HepG2 (cell line): ENCODE measurements at regions not wholly inside any gene's neighbourhood (a gene's known extent, or its start where the extent isn't known, plus 50 kb on each side); places are given as distances from the start of the nearest gene placed in this dataset.

Experiments
- BHLHE40 ChIP-seq: IDR thresholded peaks from 2 replicates; pipeline ENCODE4 v1.6.1; 2011; ENCODE audit warnings: low read length, improper control_type of control experiment
- CTCF ChIP-seq: sonication (generic); formaldehyde crosslinking; IDR thresholded peaks from 2 replicates; pipeline ENCODE4 v1.5.0; 2020; ENCODE audit warnings: mild to moderate bottlenecking, missing genetic modification reagents, moderate library complexity
- PHF8 ChIP-seq: sonication (generic); formaldehyde crosslinking; IDR thresholded peaks from 2 replicates; pipeline ENCODE4 v1.5.0; 2020; ENCODE audit warnings: missing genetic modification reagents
- SIN3A ChIP-seq: IDR thresholded peaks from 2 replicates; pipeline ENCODE4 v1.6.1; 2011; ENCODE audit warnings: low read depth, mild to moderate bottlenecking, control low read depth, low read length, borderline replicate concordance
- ZFP90 ChIP-seq: sonication (generic); formaldehyde crosslinking; IDR thresholded peaks from 2 replicates; pipeline ENCODE4 v1.8.0; 2022; ENCODE audit warnings: missing genetic modification reagents, mild to moderate bottlenecking, inconsistent platforms, borderline replicate concordance
- ZNF512 ChIP-seq: sonication (generic); formaldehyde crosslinking; IDR thresholded peaks from 2 replicates; pipeline ENCODE4 v1.4.0; 2020; ENCODE audit warnings: mild to moderate bottlenecking, missing genetic modification reagents
- ZNF530 ChIP-seq: sonication (generic); formaldehyde crosslinking; IDR thresholded peaks from 2 replicates; pipeline ENCODE4 v1.5.0; 2020; ENCODE audit warnings: low read depth, mild to moderate bottlenecking, missing genetic modification reagents
- TF ChIP-seq, protein P1 (sequence below), 2 experiments: fragments of 450-650 bp in 1 of 2; sonication (generic) in 1 of 2; formaldehyde crosslinking; IDR thresholded peaks; 2 replicates each; pipeline versions ENCODE4 v1.5.0 to v1.8.0; 2020 to 2022; ENCODE audit warnings: mild to moderate bottlenecking in 1 of 2, missing genetic modification reagents in 1 of 2
- TF ChIP-seq, protein P2 (sequence below): sonication (generic); formaldehyde crosslinking; IDR thresholded peaks from 2 replicates; pipeline ENCODE4 v1.4.0; 2020; ENCODE audit warnings: missing genetic modification reagents

DNA sequence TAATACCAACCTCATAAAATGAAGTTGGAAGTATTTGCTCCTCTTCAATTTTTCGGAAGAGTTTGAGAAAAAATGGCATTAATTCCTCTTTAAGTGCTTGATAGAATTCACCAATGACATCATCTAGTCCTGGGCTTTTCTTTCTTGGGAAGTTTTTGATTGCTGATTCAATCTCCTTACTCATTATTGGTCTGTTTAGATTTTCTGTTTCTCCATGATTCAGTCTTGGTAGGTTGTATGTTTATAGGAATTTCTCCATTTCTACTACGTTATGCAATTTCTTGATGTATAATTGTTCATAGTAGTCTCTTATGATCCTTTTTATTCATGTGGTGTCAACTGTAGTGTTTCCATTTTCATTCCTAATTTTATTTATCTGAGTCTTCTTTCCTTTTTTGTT lies 141.5 kb upstream of the PRNP start:
- TF ChIP-seq CTCF (CRISPR knock-in tag) (no peak), PHF8 (CRISPR knock-in tag) (no peak), ZNF530 (CRISPR knock-in tag) (no peak), ZFP90 (CRISPR knock-in tag) (no peak), SIN3A (no peak), ZNF512 (CRISPR knock-in tag) (no peak), BHLHE40 (no peak)
- TF ChIP-seq, protein P1, sequence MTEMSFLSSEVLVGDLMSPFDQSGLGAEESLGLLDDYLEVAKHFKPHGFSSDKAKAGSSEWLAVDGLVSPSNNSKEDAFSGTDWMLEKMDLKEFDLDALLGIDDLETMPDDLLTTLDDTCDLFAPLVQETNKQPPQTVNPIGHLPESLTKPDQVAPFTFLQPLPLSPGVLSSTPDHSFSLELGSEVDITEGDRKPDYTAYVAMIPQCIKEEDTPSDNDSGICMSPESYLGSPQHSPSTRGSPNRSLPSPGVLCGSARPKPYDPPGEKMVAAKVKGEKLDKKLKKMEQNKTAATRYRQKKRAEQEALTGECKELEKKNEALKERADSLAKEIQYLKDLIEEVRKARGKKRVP (CRISPR knock-in tag; IDR thresholded peaks at IDR 0.05): no peak
- TF ChIP-seq, protein P2, sequence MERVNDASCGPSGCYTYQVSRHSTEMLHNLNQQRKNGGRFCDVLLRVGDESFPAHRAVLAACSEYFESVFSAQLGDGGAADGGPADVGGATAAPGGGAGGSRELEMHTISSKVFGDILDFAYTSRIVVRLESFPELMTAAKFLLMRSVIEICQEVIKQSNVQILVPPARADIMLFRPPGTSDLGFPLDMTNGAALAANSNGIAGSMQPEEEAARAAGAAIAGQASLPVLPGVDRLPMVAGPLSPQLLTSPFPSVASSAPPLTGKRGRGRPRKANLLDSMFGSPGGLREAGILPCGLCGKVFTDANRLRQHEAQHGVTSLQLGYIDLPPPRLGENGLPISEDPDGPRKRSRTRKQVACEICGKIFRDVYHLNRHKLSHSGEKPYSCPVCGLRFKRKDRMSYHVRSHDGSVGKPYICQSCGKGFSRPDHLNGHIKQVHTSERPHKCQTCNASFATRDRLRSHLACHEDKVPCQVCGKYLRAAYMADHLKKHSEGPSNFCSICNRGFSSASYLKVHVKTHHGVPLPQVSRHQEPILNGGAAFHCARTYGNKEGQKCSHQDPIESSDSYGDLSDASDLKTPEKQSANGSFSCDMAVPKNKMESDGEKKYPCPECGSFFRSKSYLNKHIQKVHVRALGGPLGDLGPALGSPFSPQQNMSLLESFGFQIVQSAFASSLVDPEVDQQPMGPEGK (CRISPR knock-in tag): no peak
